Mesothelial cell of epicardium (in vitro differentiated cells): ENCODE measurements at regions not wholly inside any gene's neighbourhood (a gene's known extent, or its start where the extent isn't known, plus 50 kb on each side); places are given as distances from the start of the nearest gene placed in this dataset.

Experiments used
- DNase-seq, 2 experiments: peaks; one replicate each; pipeline ENCODE4 v3.0.0; 2021; ENCODE audit warnings: low spot score in 2 of 2; ENCODE audit not compliant: unreplicated experiment in 2 of 2
- H3K27ac Mint-ChIP-seq: 2 replicates; pipeline ENCODE4 v1.8.0; 2021; ENCODE audit warnings: mixed read lengths
- H3K27me3 Mint-ChIP-seq: 2 replicates; pipeline ENCODE4 v1.8.0; 2021; ENCODE audit warnings: low read depth, mixed read lengths
- H3K36me3 Mint-ChIP-seq: 2 replicates; pipeline ENCODE4 v1.8.0; 2021; ENCODE audit warnings: mixed read lengths
- H3K4me1 Mint-ChIP-seq: 2 replicates; pipeline ENCODE4 v1.8.0; 2021; ENCODE audit warnings: mixed read lengths
- H3K4me3 Mint-ChIP-seq: 2 replicates; pipeline ENCODE4 v1.8.0; 2021; ENCODE audit warnings: mild to moderate bottlenecking, moderate library complexity, mixed read lengths
- H3K9me3 Mint-ChIP-seq: 2 replicates; pipeline ENCODE4 v1.8.0; 2021; ENCODE audit warnings: mixed read lengths
- CTCF ChIP-seq: fragments of 200-600 bp; sonication (generic); IDR thresholded peaks from one replicate; pipeline ENCODE4 v1.5.0; 2021; ENCODE audit warnings: antibody characterized with exemption; ENCODE audit not compliant: unreplicated experiment

GRCh38 chr11:71372693-71373657 is 75.2 kb downstream of the DHCR7 start:
- Mint-ChIP-seq H3K27ac (no peak overlapping the region), H3K9me3 (peaks cover 13% of the 10 kb centered on the region), H3K4me3 (no peak overlapping the region), H3K4me1 (no peaks in the 10 kb centered on the region), H3K27me3 (peaks cover 37% of the 10 kb centered on the region), H3K36me3 (no peaks in the 10 kb centered on the region)
- no peak for DNase-seq
- no peak for TF ChIP-seq CTCF

DNA sequence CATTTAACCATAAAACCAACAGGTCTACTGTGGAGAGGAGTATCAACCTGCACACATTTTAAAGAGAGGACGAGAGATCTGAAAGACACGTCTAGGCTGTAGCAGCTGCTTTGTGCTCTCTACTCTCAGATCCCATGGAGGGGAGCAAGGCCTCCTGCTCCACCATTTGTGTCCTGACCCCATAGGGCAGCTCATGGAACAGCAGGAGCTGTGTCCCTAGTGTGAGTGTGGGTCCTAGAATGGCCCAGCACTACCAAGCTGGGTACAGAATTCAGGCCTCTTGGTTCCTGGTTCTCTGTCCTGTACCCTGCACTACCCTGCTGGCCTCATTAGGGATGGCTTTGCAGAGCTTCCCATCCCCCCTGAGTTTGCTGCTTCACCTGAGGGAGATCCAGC is 76.5 kb downstream of the DHCR7 start:
- peaks cover 13% of the 10 kb centered on the region for H3K9me3 Mint-ChIP-seq
- no peak for TF ChIP-seq CTCF
- H3K27ac Mint-ChIP-seq = no peak overlapping the region
- H3K27me3 Mint-ChIP-seq = peaks cover 26% of the 10 kb centered on the region
- no peak overlapping the region for H3K4me3 Mint-ChIP-seq
- H3K4me1 Mint-ChIP-seq = no peaks in the 10 kb centered on the region
- no peak for DNase-seq
- H3K36me3 Mint-ChIP-seq = no peaks in the 10 kb centered on the region

- DNase-seq = no peak
These were observed 77.1 kb downstream of the DHCR7 start for GRCh38 chr11:71370895-71371673.

GRCh38 chr11:71370020-71370747 is 78.0 kb downstream of the DHCR7 start:
- no peak for TF ChIP-seq CTCF
- Mint-ChIP-seq H3K27me3 (peaks cover 14% of the 10 kb centered on the region), H3K9me3 (peaks cover 6% of the 10 kb centered on the region), H3K36me3 (no peaks in the 10 kb centered on the region), H3K27ac (no peak overlapping the region), H3K4me3 (no peak overlapping the region), H3K4me1 (no peaks in the 10 kb centered on the region)
- no peak for DNase-seq

More at GRCh38 chr11:71370895-71371673, 77.1 kb downstream of the DHCR7 start:
- peaks cover 9% of the 10 kb centered on the region for H3K9me3 Mint-ChIP-seq
- TF ChIP-seq CTCF = no peak
- H3K27me3 Mint-ChIP-seq = peaks cover 20% of the 10 kb centered on the region
- H3K27ac Mint-ChIP-seq = no peak overlapping the region
- no peaks in the 10 kb centered on the region for H3K4me1 Mint-ChIP-seq
- H3K4me3 Mint-ChIP-seq = no peak overlapping the region
- no peaks in the 10 kb centered on the region for H3K36me3 Mint-ChIP-seq

DNA sequence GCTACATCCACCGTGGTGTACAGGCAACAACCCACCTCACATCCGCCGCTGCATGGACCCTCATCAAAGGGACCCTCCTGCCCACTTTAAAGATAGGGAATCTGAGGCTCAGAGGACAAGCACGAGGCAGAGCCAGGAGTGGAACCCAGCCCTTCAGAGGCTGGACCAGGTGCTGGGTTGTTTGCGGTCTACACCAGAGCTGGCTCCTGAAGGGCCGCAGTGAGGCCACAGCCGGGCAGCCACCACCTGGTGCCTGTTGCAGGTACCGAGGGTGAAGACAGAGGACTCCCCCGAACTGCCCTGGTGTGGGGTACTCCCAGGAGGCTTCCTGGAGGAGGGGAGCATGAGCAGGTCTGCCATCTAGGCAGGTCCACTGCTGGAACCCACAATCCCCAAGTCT is 78.8 kb downstream of the DHCR7 start:
- no peak overlapping the region for H3K27ac Mint-ChIP-seq
- H3K9me3 Mint-ChIP-seq = no peaks in the 10 kb centered on the region
- H3K36me3 Mint-ChIP-seq = no peaks in the 10 kb centered on the region
- no peaks in the 10 kb centered on the region for H3K4me1 Mint-ChIP-seq
- no peak for TF ChIP-seq CTCF
- peaks cover 10% of the 10 kb centered on the region for H3K27me3 Mint-ChIP-seq
- H3K4me3 Mint-ChIP-seq = no peak overlapping the region
- no peak for DNase-seq
